ENCODE measurements at regions not wholly inside any gene's neighbourhood (a gene's known extent, or its start where the extent isn't known, plus 50 kb on each side); places are given as distances from the start of the nearest gene placed in this dataset.
A peak's percentile ranks its signal among the peaks of the same experiment; 100 is the strongest.
"Not testable (repeated sequence)": the region's sequence is repeated elsewhere in the genome, so short reads cannot be mapped to it uniquely, and the experiment has no call there.

DNA sequence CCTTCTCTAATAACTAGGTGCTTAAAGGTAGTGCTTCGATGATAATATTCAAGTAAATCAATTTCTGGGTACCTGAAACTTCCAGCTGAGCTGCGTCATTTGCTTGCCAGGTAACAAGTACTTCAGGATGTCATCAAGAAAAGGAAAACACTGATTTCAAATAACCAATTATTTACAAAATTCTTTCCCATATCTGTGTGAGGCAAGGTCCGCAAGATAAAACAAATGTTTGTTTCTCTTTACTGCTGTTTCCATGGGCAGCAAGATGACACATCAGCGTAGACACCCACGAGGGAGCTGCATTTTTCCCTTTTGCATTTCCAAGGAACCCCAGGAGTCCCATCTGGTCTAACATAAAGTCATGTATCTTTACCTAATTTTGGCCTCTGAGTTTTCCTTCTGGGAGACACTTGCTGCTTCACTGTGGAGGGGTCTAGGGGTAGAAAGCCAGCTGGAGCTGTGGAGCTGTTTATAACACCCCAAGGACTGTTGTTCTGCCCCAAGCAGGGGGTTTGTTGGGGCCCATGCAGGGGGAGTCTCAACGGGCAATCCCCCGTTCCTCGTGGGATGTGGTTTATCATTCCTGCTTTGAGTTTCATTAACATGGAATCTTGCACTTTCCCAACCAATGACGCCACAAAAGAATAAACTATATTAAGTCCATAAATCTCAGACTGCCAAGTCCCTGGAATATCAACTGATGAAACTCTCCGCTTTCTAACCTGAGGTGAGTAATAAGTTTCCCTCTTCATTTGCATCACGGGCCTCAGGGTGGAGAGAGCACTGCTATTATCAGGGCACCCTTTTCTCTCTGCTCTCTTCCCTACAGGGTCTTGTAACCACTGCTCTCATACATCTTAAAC lies 112.8 kb upstream of the PELI2 start:
- H3K9me3 ChIP-seq (ENCODE audit: control insufficient read depth, low read length) = peaks cover 4% of the 10 kb centered on the region
- no peak overlapping the region for H3K4me3 ChIP-seq (ENCODE audit: extremely low read depth, insufficient read depth, low read length, poor library complexity, severe bottlenecking)
- H3K27ac ChIP-seq (ENCODE audit: low read depth, low read length, severe bottlenecking) = peak overlapping the region; percentile 86
- WGBS, 2 experiments (ENCODE audit: insufficient coverage in 2 of 2) = 53 to 60% methylated on average over 9 to 10 of the region's 11 CpGs
- H3K4me1 ChIP-seq (ENCODE audit: control insufficient read depth, insufficient read depth, low read length, poor library complexity, severe bottlenecking) = peaks cover 21% of the 10 kb centered on the region
- H3K36me3 ChIP-seq (ENCODE audit: control insufficient read depth, insufficient read depth, low read length) = no peaks in the 10 kb centered on the region

DNA sequence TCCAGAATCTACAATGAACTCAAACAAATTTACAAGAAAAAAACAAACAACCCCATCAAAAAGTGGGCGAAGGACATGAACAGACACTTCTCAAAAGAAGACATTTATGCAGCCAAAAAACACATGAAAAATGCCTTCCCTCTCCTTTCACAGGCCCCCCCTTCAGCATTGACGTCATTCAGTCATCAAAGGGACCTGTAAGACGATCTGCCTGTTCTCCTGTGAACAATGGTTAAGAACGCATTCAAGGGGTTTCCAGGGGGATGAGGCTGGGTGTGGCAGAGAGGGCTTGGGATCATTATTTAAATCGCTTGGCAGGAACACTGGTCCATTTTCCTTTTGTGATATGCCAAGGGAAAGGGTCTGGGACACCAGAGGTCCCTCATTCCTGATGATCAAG lies 110.7 kb upstream of the PELI2 start:
- not testable (repeated sequence) for H3K9me3 ChIP-seq (ENCODE audit: control insufficient read depth, low read length); H3K36me3 ChIP-seq (ENCODE audit: control insufficient read depth, insufficient read depth, low read length); H3K4me3 ChIP-seq (ENCODE audit: extremely low read depth, insufficient read depth, low read length, poor library complexity, severe bottlenecking); H3K27ac ChIP-seq (ENCODE audit: low read depth, low read length, severe bottlenecking)
- 78% methylated on average over 4 of the region's 5 CpGs; no CpG with 5 or more reads in 1 of the 2 experiments for WGBS, 2 experiments (ENCODE audit: insufficient coverage in 2 of 2)
- peaks cover 21% of the 10 kb centered on the region for H3K4me1 ChIP-seq (ENCODE audit: control insufficient read depth, insufficient read depth, low read length, poor library complexity, severe bottlenecking)

DNA sequence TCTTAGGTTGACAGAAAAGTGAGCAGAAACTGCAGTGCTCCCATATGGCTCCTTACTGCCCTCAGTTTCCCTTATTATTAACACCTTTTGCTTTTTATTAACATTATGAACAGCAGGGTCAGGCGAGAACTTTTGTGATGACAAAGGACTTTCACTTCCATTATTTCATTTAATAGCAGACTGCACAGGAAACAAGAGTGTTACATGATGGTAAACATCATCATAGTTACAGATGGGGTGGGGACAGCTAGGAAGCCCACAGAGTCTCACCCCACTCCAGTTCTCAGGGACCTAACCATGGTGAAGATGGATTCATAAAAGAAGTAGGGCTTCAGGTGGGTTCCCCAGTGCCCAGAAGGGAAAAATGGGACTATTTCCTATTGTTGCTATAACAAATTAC lies 110.1 kb upstream of the PELI2 start:
- 100% methylated on average over 1 of the region's 1 CpG; no CpG with 5 or more reads in 1 of the 2 experiments for WGBS, 2 experiments (ENCODE audit: insufficient coverage in 2 of 2)
- Histone ChIP-seq H3K36me3 (ENCODE audit: control insufficient read depth, insufficient read depth, low read length) (no peaks in the 10 kb centered on the region), H3K4me1 (ENCODE audit: control insufficient read depth, insufficient read depth, low read length, poor library complexity, severe bottlenecking) (peaks cover 21% of the 10 kb centered on the region), H3K9me3 (ENCODE audit: control insufficient read depth, low read length) (peaks cover 4% of the 10 kb centered on the region), H3K27ac (ENCODE audit: low read depth, low read length, severe bottlenecking) (no peak overlapping the region), H3K4me3 (ENCODE audit: extremely low read depth, insufficient read depth, low read length, poor library complexity, severe bottlenecking) (no peak overlapping the region)

DNA sequence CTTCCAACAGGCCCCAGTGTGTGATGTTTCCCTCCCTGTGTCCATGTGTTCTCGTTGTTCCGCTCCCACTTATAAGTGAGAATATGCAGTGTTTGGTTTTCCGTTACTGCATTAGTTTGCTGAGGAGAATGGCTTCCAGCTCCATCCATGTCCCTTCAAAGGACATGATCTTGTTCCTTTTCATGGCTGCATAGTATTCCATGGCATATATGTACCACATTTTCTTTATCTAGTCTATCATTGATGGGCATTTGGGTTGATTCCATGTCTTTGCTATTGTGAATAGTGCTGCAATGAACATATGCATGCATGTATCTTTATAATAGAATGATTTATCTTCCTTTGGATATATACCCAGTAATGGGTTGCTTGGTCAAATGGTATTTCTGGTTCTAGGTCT lies 109.5 kb upstream of the PELI2 start:
- H3K9me3 ChIP-seq (ENCODE audit: control insufficient read depth, low read length) = not testable (repeated sequence)

DNA sequence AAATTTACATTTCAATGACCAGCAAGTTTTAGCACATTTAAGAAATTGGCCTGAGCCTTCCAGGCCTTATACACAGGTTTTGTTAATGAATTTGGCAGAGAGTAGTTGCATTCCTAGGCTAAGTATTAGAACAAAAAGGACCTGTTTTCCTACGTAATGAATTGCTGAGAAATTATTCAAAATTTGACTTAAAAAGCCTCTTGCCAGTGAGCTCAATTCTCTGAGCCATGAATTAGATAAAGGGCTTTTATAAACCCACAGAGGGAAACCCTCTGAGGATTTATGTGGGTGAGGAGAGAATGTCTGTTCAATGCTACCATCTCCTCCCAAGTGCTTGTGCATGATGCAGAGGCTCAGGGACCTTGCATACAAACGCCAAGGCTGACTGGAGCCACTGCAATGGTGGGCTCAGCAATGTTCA lies 94.5 kb upstream of the PELI2 start:
- Histone ChIP-seq H3K4me1 (ENCODE audit: control insufficient read depth, insufficient read depth, low read length, poor library complexity, severe bottlenecking) (no peaks in the 10 kb centered on the region), H3K36me3 (ENCODE audit: control insufficient read depth, insufficient read depth, low read length) (no peaks in the 10 kb centered on the region), H3K9me3 (ENCODE audit: control insufficient read depth, low read length) (peaks cover 7% of the 10 kb centered on the region), H3K27ac (ENCODE audit: low read depth, low read length, severe bottlenecking) (no peak overlapping the region), H3K4me3 (ENCODE audit: extremely low read depth, insufficient read depth, low read length, poor library complexity, severe bottlenecking) (no peak overlapping the region)
- 89% methylated on average over 2 of the region's 2 CpGs; no CpG with 5 or more reads in 1 of the 2 experiments for WGBS, 2 experiments (ENCODE audit: insufficient coverage in 2 of 2)

More for the DNA sequence above, 109.5 kb upstream of the PELI2 start:
- H3K4me1 ChIP-seq (ENCODE audit: control insufficient read depth, insufficient read depth, low read length, poor library complexity, severe bottlenecking) = peaks cover 21% of the 10 kb centered on the region
- H3K4me3 ChIP-seq (ENCODE audit: extremely low read depth, insufficient read depth, low read length, poor library complexity, severe bottlenecking); H3K36me3 ChIP-seq (ENCODE audit: control insufficient read depth, insufficient read depth, low read length); H3K27ac ChIP-seq (ENCODE audit: low read depth, low read length, severe bottlenecking): not testable (repeated sequence)
- 100% methylated on average over 1 of the region's 3 CpGs for WGBS, 2 experiments (ENCODE audit: insufficient coverage in 2 of 2)

DNA sequence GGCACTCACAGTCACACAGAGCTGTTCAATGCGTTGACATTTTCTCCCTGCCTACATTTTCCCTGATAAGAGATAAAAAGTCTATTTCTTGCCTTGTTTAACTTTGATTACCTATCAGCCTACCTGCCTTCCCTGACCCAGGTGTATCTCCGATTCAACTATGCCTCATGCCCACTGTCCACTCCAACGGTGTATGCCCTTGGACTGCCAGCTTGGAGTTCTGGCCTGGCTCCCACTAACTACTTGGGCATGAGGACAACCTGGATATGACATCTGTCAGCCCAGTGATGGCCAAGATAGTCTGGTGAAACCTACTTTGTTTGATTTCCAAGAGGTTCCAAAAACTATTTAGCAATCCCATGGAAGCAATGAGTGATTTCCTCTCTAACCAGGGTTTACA lies 93.0 kb upstream of the PELI2 start:
- WGBS, 2 experiments (ENCODE audit: insufficient coverage in 2 of 2) = 95% methylated on average over 3 of the region's 3 CpGs
- Histone ChIP-seq H3K27ac (ENCODE audit: low read depth, low read length, severe bottlenecking) (no peak overlapping the region), H3K4me3 (ENCODE audit: extremely low read depth, insufficient read depth, low read length, poor library complexity, severe bottlenecking) (no peak overlapping the region), H3K4me1 (ENCODE audit: control insufficient read depth, insufficient read depth, low read length, poor library complexity, severe bottlenecking) (no peaks in the 10 kb centered on the region), H3K9me3 (ENCODE audit: control insufficient read depth, low read length) (peaks cover 2% of the 10 kb centered on the region), H3K36me3 (ENCODE audit: control insufficient read depth, insufficient read depth, low read length) (no peaks in the 10 kb centered on the region)

DNA sequence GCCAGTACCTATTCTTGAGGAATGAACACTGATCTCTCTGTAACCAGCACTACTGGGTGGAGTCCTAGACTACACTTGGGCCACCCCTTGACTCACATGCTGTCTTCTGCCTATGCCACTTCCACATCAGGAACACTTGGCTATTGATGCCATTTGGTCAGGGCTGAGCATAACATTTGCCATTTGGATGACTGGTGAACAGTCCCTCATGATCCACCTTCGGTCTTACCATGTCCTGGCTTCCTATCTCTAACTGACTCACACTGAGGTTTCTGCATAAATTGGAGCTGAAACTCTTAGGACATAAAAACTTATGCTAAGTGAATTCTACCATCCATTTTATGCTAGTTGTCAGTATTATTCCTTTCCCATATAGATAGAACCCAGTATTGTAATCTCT lies 91.7 kb upstream of the PELI2 start:
- WGBS, 2 experiments (ENCODE audit: insufficient coverage in 2 of 2) = 100% methylated on average over 1 of the region's 1 CpG
- no peak overlapping the region for H3K27ac ChIP-seq (ENCODE audit: low read depth, low read length, severe bottlenecking)
- H3K36me3 ChIP-seq (ENCODE audit: control insufficient read depth, insufficient read depth, low read length) = no peaks in the 10 kb centered on the region
- no peaks in the 10 kb centered on the region for H3K9me3 ChIP-seq (ENCODE audit: control insufficient read depth, low read length)
- H3K4me3 ChIP-seq (ENCODE audit: extremely low read depth, insufficient read depth, low read length, poor library complexity, severe bottlenecking) = no peak overlapping the region
- no peaks in the 10 kb centered on the region for H3K4me1 ChIP-seq (ENCODE audit: control insufficient read depth, insufficient read depth, low read length, poor library complexity, severe bottlenecking)

DNA sequence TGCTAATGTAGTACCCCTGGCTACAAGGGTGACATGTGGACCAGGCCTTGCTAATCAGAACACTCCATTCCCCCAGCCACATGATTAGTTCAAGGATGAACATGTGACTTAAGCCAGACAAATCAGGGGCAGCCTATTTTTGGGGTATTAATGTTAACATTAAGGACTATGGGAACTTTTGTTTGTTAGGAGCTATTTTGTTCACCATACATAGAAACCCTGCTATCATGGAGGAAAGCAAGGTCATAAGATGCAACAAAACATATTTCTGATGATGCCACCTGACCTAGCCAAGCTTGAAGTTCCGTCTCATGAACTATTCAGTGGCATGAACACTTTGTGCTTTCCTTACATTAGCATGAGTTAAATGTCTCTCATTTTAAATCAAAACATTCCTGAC lies 90.8 kb upstream of the PELI2 start:
- no peaks in the 10 kb centered on the region for H3K4me1 ChIP-seq (ENCODE audit: control insufficient read depth, insufficient read depth, low read length, poor library complexity, severe bottlenecking)
- H3K4me3 ChIP-seq (ENCODE audit: extremely low read depth, insufficient read depth, low read length, poor library complexity, severe bottlenecking) = no peak overlapping the region
- no peaks in the 10 kb centered on the region for H3K36me3 ChIP-seq (ENCODE audit: control insufficient read depth, insufficient read depth, low read length)
- H3K9me3 ChIP-seq (ENCODE audit: control insufficient read depth, low read length) = no peaks in the 10 kb centered on the region
- no peak overlapping the region for H3K27ac ChIP-seq (ENCODE audit: low read depth, low read length, severe bottlenecking)
- WGBS, 2 experiments (ENCODE audit: insufficient coverage in 2 of 2) = 100% methylated on average over 1 of the region's 1 CpG; no CpG with 5 or more reads in 1 of the 2 experiments

DNA sequence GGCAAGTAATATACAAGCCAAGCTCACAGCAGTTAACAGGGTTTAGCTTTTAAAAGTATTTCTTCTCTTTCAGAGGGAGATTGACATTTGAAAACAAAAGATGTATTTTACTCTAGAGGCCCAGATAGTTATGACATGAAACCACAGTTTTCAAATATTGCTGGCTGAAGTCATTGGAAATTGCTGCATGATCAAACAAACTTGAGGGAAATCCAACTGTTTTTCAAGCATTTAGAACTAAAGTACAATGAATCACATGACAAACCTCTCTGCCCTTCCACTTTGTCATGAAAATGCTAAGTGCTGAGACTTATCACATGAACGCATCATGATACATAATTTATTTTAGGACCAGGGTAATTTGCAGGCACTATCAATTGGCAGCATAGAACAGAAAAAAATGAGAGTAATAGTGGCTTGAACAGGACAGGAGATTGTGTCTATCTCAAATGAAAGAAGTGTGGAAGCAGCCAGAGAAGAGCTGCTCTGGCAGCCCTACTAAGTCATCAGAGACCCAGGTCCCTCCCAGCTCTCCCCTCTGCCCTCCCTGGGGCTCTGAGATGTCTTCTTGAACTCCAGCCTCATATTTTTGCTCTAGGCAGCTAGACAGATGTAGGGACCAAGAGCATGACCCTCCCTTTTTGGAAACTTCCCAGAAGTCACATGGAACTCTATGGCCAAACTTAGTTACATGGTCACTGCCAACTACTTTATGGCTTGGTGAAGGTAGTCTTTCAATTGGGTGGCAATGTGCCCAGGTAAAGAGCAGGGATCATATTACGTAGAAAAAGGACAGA lies 90.1 kb upstream of the PELI2 start:
- 83 to 100% methylated on average over 1 of the region's 2 CpGs for WGBS, 2 experiments (ENCODE audit: insufficient coverage in 2 of 2)
- Histone ChIP-seq H3K4me3 (ENCODE audit: extremely low read depth, insufficient read depth, low read length, poor library complexity, severe bottlenecking) (no peak overlapping the region), H3K4me1 (ENCODE audit: control insufficient read depth, insufficient read depth, low read length, poor library complexity, severe bottlenecking) (no peaks in the 10 kb centered on the region), H3K36me3 (ENCODE audit: control insufficient read depth, insufficient read depth, low read length) (no peaks in the 10 kb centered on the region), H3K27ac (ENCODE audit: low read depth, low read length, severe bottlenecking) (no peak overlapping the region), H3K9me3 (ENCODE audit: control insufficient read depth, low read length) (no peaks in the 10 kb centered on the region)

DNA sequence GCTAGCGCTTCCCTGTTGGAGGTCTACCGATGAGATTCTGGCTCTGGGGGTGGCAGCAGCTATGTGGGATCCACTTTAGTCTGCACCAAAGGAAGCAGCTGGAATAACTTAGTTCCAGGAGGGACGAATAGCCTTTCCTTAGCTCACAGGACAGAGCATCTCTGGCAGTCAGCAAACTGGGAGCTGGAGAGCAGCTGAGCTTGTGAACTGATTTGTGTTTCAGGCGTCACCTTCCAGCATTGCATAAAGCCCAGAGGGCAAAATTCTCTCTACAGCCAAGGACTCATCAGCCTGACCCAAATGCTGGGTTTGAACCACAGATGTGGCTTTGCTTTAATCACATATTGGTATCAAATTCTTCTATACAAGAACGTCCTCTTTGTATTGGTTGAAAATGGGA lies 81.9 kb upstream of the PELI2 start:
- Histone ChIP-seq H3K36me3 (ENCODE audit: control insufficient read depth, insufficient read depth, low read length) (no peaks in the 10 kb centered on the region), H3K4me3 (ENCODE audit: extremely low read depth, insufficient read depth, low read length, poor library complexity, severe bottlenecking) (no peak overlapping the region), H3K9me3 (ENCODE audit: control insufficient read depth, low read length) (no peaks in the 10 kb centered on the region), H3K4me1 (ENCODE audit: control insufficient read depth, insufficient read depth, low read length, poor library complexity, severe bottlenecking) (no peaks in the 10 kb centered on the region), H3K27ac (ENCODE audit: low read depth, low read length, severe bottlenecking) (no peak overlapping the region)
- WGBS, 2 experiments (ENCODE audit: insufficient coverage in 2 of 2) = 64 to 96% methylated on average over 3 of the region's 5 CpGs

All from mesodermal cell (in vitro differentiated cells).